Body of pancreas (tissue), 4 donors: ENCODE measurements at regions not wholly inside any gene's neighbourhood (a gene's known extent, or its start where the extent isn't known, plus 50 kb on each side); places are given as distances from the start of the nearest gene placed in this dataset.

Experiments used
- CTCF ChIP-seq, 7 experiments: fragments of 450-650 bp in 4 of 7; fragments of 200-600 bp in 3 of 7; sonication (generic) in 3 of 7; IDR thresholded peaks; one replicate each; pipeline ENCODE4 v1.5.1; 2016 to 2019; ENCODE audit warnings: antibody characterized with exemption in 7 of 7
- POLR2A ChIP-seq, 3 donors: fragments of 450-650 bp; IDR thresholded peaks; one replicate each; pipeline ENCODE4 v1.6.1; 2016; ENCODE audit warnings: antibody characterized with exemption in 3 of 3, mild to moderate bottlenecking in 2 of 3

- TF ChIP-seq CTCF (IDR thresholded peaks at IDR 0.05): no peak
- TF ChIP-seq POLR2A (IDR thresholded peaks at IDR 0.05): no peak
Observed at GRCh38 chr5:54639621-54640020, 122.1 kb downstream of the SNX18 start.
